ENCODE measurements at regions not wholly inside any gene's neighbourhood (a gene's known extent, or its start where the extent isn't known, plus 50 kb on each side); places are given as distances from the start of the nearest gene placed in this dataset.
"Not testable (repeated sequence)": the region's sequence is repeated elsewhere in the genome, so short reads cannot be mapped to it uniquely, and the experiment has no call there.

DNA sequence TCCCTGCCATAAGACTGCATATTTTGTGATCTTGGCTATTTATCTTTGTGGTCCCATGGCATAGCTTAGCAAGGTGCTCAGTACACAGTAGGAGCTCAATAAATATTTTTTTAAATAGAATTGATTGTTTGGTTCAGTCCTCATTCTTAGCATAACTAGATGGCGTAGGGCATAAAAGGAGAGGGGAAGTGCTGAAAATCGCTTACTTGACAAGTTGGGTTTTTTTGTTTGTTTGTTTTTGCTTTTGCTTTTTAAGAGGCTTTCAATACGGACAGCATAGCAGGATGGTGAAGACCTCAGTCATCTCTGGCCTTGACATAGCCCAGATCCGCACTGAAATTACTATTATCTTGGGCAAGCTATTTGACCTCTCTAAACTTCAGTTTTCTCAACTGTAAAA is 86.6 kb upstream of the RANBP3L start:
- DNase-seq (ENCODE audit: insufficient read length, low spot score) = no peak
- FAIRE-seq = no peak

DNA sequence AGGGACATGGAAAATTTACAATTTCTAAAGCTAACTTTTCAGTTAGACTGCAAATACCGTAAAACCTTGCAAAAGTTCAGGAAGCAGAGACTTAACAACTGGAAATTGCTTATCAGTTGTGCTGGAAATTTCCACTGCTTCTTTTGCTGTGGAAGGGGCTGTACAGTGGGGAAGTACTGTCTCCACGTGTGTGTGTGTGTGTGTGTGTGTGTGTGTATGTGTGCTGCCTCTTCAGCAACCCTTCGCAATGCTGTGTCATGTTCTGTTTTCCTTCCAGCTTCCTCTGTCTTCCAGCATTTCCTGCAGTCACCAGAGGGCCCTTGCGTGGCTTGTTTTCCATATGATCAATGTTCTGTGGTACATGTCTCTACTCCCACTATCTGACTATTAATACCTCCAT is 87.5 kb upstream of the RANBP3L start:
- DNase-seq (ENCODE audit: insufficient read length, low spot score) (no peak), FAIRE-seq (no peak)

- FAIRE-seq (no peak), DNase-seq (ENCODE audit: insufficient read length, low spot score) (no peak)
Observed at GRCh38 chr5:36390640-36391039, 88.9 kb upstream of the RANBP3L start.

DNA sequence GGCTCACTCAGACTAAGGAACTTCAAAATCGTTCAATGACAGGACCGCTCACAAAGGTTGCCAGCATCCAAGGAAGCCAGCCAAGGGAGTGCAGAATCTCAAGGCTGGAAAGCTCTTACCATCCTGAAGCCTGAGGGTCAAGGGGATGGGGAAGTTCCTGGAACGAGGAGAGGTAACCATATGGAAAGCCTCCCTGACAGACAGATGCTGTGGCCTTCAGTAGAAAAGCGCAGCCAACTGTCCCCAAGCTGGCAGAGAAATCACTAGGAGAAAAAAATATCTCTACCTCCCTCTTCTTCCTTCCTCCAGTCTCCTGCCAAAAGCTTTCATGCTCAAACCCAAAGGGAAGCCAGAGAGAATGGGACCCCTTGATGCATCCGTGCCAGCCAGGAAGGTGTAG is 90.5 kb upstream of the RANBP3L start:
- DNase-seq (ENCODE audit: insufficient read length, low spot score) (no peak), FAIRE-seq (no peak)

DNA sequence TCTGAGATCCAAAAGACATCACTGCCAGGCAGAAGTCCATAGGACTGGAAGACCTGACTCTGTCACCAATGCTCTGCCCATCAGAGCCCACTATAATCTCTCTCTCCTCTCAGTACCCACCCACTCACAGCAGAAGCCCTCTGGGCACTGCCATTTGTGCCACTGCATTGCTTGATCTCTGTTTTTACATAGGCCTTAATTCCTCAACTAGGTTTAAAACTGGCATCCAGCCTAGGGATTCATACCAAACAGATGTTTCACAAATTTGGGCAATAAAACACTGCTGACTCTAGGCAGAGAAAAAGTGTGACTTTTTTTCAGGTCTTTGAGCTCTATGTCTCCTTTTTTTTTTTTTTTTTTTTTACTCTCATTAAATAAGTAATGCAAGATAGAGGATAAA is 91.1 kb upstream of the RANBP3L start:
- DNase-seq (ENCODE audit: insufficient read length, low spot score) (no peak), FAIRE-seq (no peak)

- FAIRE-seq (no peak), DNase-seq (ENCODE audit: insufficient read length, low spot score) (no peak)
Observed at GRCh38 chr5:36393656-36394428, 92.1 kb upstream of the RANBP3L start.

DNA sequence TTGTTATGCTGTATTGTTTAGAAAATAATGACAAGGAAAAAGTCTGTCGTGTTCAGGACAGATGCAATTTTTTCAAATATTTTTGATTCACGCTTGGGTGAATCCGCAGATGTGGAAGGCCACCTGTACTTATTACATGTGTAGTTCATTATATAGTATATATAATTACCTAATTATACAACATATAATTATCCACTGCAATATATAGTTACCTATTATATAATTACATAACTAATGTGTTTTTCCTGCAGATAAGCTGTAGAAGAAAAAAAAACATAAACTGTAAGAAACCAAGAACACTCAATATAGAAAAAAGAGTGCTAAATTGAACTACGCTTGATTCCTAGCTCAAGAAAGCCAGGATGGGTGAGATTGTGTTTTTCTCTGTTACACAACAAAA is 93.6 kb upstream of the RANBP3L start:
- FAIRE-seq (no peak), DNase-seq (ENCODE audit: insufficient read length, low spot score) (no peak)

DNA sequence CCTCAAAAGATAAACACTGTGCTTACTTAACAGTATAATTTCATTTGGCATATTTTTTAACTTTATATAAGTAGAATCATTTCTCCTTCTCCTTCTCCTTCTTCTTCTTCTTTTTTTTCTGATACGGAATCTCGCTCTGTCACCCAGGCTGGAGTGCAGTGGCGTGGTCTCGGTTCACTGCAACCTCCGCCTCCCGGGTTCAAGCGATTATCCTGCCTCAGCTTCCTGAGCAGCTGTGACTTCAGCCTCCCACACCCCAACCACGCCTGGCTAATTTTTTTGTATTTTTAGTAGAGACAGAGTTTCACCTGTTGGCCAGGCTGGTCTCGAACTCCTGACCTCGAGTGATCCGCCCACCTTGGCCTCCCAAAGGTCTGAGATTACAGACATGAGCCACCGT is 94.2 kb upstream of the RANBP3L start:
- not testable (repeated sequence) for DNase-seq (ENCODE audit: insufficient read length, low spot score); FAIRE-seq

- DNase-seq (ENCODE audit: insufficient read length, low spot score) = no peak
- no peak for FAIRE-seq
Observed at GRCh38 chr5:36396640-36397039, 94.9 kb upstream of the RANBP3L start.

DNA sequence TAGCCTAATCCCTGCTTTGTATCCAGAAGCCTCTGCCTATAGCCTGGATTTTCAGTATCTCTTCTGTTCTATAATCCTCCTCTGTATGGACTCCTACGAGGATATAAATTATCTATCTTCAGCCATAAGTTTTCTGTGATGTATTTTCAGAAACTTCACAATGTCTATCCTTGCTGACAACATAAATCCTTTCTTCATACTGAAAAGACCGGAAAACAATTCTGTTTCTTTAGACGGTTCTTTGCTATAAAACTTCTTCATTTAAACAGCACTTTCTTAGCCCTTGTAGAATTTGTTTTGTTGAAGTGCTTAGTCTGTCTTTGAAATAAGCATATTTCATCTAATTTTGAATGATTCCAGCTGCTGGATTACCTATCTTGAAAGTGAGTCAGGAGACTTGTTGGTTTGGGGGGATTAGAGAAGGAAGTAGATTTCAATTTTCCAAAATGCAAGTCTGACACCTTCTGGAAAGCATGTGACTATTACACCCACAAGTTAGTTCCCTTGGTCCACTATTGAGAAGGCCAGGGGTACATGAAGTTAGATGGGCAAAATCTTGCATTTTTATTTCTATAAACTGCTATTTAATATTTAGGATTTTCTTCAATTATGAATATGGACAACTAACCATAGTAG is 96.3 kb upstream of the RANBP3L start:
- no peak for DNase-seq (ENCODE audit: insufficient read length, low spot score)

GRCh38 chr5:36402512-36402906 is 100.8 kb upstream of the RANBP3L start:
- FAIRE-seq = no peak
- no peak for DNase-seq (ENCODE audit: insufficient read length, low spot score)

More for the DNA sequence above, 96.3 kb upstream of the RANBP3L start:
- no peak for FAIRE-seq

DNA sequence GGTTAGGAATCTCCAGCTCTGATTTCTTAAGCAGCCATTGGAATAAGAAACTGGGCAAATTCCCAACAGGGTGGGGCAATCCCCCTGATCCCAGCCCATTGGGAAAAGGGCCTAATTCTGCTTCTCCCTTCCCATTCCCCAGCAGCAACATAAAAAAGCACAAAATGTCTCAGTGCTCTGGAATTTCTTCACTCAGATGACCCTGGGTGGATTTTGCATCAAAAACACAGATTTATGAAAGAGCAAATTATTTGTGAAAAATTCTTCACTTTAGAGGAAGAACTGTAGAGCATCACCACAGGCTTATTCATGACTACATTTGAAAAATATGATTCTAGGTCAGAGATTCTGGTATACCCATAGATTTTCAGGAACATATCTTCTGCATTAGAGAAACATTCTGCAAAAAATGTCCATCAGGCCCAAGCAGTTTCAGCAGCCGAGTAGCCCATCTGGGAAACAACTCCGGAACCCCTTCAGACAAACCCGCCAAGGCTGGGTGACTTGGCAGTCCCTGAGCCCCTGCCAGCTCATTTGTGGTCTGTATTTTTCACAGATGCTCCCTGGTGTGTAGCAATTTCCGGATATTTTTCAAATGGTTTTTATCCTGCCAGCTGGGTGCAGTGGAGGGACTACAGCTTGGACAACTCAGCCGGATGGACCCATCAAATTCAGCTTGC is 102.1 kb upstream of the RANBP3L start:
- DNase-seq (ENCODE audit: insufficient read length, low spot score) = no peak

DNA sequence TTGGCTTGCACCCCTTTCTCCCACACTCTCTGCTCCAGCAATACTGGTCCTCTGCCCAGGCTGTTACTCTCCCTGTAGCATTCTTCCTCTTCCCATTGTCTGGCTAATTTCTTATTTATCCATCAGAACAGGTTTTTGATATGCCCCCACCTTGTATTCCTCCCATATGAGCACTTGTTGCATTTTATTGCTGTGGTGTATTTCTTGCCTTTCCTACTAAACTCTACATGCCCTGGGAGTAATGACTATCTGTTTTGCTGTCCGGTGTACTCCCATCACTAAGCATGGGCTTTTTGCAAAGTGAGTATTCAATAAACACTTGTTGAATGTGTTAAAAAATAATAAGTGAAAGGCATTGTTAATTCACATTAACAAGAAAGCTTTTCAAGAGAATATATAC is 104.3 kb upstream of the RANBP3L start:
- DNase-seq (ENCODE audit: insufficient read length, low spot score) (no peak), FAIRE-seq (no peak)

More for the DNA sequence above, 102.1 kb upstream of the RANBP3L start:
- no peak for FAIRE-seq

- no peak for FAIRE-seq
- no peak for DNase-seq (ENCODE audit: insufficient read length, low spot score)
Observed at GRCh38 chr5:36407396-36407795, 105.7 kb upstream of the RANBP3L start.

- not testable (repeated sequence) for DNase-seq (ENCODE audit: insufficient read length, low spot score); FAIRE-seq
Observed at GRCh38 chr5:36409711-36410110, 108.0 kb upstream of the RANBP3L start.

- DNase-seq (ENCODE audit: insufficient read length, low spot score); FAIRE-seq: not testable (repeated sequence)
Observed at GRCh38 chr5:36410672-36411071, 109.0 kb upstream of the RANBP3L start.

DNA sequence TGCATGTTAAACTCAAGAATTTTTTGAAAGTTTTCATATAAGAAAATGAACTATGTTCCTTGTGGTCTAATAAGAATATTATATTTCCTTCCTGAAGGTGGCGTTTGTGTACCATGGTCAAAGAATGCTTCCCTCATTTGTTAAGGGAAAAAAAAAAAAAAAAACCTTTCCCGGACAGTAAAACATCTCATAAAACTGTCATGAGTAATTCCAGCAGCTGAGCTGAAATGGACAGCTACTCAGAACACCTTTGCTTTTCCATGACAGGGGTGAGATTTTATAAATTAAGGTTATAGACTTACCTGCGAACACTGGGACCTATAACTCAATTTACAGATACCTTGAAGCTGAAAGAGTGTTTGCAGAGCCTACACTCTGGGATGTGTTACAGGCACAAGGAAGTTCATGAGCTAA is 113.2 kb upstream of the RANBP3L start:
- DNase-seq (ENCODE audit: insufficient read length, low spot score) (no peak), FAIRE-seq (no peak)

DNA sequence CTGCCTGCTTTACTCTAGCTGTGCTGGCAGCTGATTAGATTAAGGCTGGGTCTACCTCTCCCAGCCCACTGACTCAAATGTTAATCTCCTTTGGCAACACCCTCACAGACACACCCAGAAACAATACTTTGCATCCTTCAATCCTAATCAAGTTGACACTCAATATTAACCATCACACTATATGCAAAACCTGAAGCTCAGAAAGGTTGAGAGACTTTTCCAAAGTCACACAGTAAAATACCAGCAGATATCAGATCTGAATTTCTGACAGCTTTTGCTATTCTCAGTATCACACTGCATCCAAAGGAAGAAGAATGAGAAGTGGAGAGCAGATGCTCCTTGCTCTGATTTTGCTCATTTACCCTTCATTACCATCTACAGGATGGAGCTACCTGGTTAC is 114.9 kb upstream of the RANBP3L start:
- FAIRE-seq = no peak
- DNase-seq (ENCODE audit: insufficient read length, low spot score) = no peak

DNA sequence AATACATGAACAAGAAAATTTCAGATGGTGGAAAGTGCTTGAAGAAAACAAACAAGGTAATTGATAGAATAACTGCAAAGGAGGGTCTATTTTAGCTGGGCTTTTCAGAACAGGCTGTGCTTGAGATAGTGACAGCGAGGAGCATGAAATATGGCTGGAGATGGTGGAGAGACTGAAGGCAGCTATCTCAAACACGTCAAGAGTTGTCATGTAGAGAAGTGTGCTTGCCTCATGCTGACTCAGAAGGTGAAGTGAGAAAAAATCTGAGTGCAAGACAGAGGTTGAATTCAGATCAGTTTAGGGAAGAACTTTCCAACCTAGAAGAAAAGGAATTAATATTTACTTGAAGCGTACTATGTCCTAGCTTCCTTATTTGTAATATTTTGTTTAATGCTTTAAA is 115.5 kb upstream of the RANBP3L start:
- DNase-seq (ENCODE audit: insufficient read length, low spot score) (no peak), FAIRE-seq (no peak)

DNA sequence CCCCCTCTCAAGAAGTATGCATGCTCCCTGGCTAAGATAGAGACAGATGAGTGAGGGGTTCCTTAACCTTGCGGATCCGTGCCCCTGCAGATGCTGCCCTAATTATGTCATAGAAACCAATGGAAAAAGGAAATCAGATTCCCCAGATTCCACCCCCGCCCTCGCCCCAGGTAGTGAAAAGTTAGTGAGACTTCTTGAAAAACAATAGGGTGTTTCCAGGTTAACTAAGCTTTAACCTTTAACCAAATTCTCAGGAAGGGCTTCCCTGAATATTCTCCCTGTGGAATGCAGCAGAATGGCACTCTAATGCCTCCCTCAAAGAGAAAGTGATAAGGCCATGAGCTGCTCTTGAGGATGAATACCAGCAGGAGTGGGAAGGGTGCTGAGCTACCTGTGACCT is 116.0 kb upstream of the RANBP3L start:
- FAIRE-seq (no peak), DNase-seq (ENCODE audit: insufficient read length, low spot score) (no peak)

DNA sequence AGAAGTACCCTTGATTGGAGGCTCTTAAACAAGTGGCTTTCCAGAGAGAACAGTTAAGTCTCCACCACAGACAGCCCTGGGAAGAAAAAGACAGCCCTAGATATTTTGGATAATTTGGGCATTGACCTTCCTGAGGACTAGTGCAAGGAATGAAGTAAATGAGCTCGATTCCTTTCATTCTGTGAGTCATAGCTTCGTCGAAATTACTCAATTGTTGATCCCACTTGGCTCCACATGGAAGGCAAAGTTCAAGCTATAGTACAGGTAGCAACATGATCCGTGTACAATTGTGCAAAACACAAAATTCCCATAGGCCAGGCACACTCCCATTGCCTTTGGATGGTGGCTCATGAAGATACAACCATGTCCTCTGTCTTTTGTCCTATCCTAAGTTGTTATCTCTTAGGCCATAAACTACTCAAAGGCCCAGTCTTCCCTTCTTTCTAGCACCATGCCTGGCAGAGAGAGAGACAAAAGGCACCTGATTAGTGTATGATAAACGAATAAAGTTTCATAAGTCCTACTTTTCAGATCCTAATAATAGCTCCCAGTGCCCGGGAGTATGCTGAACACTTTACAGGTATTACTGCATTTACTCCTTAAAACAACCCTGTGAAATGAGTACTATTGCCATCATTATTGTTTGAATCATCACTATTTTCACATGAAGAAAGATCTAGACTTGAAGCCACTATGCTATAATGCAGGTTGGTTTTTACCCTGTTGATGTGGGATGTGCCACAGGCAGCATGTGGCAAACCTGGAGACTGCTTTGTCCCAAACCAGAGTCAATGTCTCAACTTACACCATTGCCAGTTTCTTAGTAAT is 116.7 kb upstream of the RANBP3L start:
- FAIRE-seq (no peak), DNase-seq (ENCODE audit: insufficient read length, low spot score) (no peak)

All from GM19239 (cell line).